Mesenchymal stem cell (in vitro differentiated cells and primary cell): ENCODE measurements at regions not wholly inside any gene's neighbourhood (a gene's known extent, or its start where the extent isn't known, plus 50 kb on each side); places are given as distances from the start of the nearest gene placed in this dataset.

Experiments used
- DNase-seq: peaks from one replicate; pipeline ENCODE4 v3.0.0-alpha.2; 2013
- H2AFZ ChIP-seq: one replicate; pipeline ENCODE4 v1.6.1; 2013; ENCODE audit warnings: low read depth, mild to moderate bottlenecking, control low read depth, inconsistent platforms, low read length, moderate library complexity
- H2AK5ac ChIP-seq: 2 replicates; pipeline ENCODE4 v1.6.1; 2013; ENCODE audit warnings: low read length, moderate library complexity, mild to moderate bottlenecking, inconsistent platforms; ENCODE audit not compliant: severe bottlenecking
- H2BK120ac ChIP-seq: one replicate; pipeline ENCODE4 v1.6.1; 2013; ENCODE audit warnings: low read depth, mild to moderate bottlenecking, inconsistent platforms, low read length, moderate library complexity
- H2BK12ac ChIP-seq, 2 experiments: one replicate each; pipeline ENCODE4 v1.6.1; 2013; ENCODE audit warnings: inconsistent platforms in 2 of 2, low read length in 2 of 2, mild to moderate bottlenecking in 2 of 2, moderate library complexity in 2 of 2, control low read depth in 1 of 2
- H2BK15ac ChIP-seq: one replicate; pipeline ENCODE4 v1.6.1; 2013; ENCODE audit warnings: mild to moderate bottlenecking, low read depth, inconsistent platforms; ENCODE audit not compliant: poor library complexity, severe bottlenecking
- H2BK5ac ChIP-seq: 2 replicates; pipeline ENCODE4 v1.6.1; 2013; ENCODE audit warnings: low read depth, mild to moderate bottlenecking, low read length, control low read depth, inconsistent platforms; ENCODE audit not compliant: poor library complexity, severe bottlenecking
- H3K14ac ChIP-seq, 2 experiments: one replicate each; pipeline ENCODE4 v1.6.1; 2013; ENCODE audit warnings: inconsistent platforms in 2 of 2, low read length in 2 of 2, control low read depth in 1 of 2, mild to moderate bottlenecking in 1 of 2, moderate library complexity in 1 of 2
- H3K18ac ChIP-seq, 2 experiments: one replicate each; pipeline ENCODE4 v1.6.1; 2013; ENCODE audit warnings: inconsistent platforms in 2 of 2, low read length in 2 of 2, control low read depth in 1 of 2, low read depth in 1 of 2, mild to moderate bottlenecking in 1 of 2
- H3K23ac ChIP-seq, 2 experiments: one replicate each; pipeline ENCODE4 v1.6.1; 2013; ENCODE audit warnings: inconsistent platforms in 2 of 2, low read length in 2 of 2, mild to moderate bottlenecking in 2 of 2, moderate library complexity in 2 of 2, control low read depth in 1 of 2
- H3K27ac ChIP-seq: 2 replicates; pipeline ENCODE4 v1.5.1; 2013; ENCODE audit warnings: mild to moderate bottlenecking, moderate library complexity, low read length, control low read depth, inconsistent platforms; ENCODE audit not compliant: poor library complexity, severe bottlenecking
- H3K27me3 ChIP-seq, 2 experiments: 2 replicates each; pipeline versions ENCODE4 v1.6.1 to v1.7.0; 2013; ENCODE audit warnings: low read length in 2 of 2, mild to moderate bottlenecking in 2 of 2, moderate library complexity in 2 of 2, control low read depth in 1 of 2, inconsistent platforms in 1 of 2; ENCODE audit not compliant: control insufficient read depth in 1 of 2, insufficient read depth in 1 of 2
- H3K36me3 ChIP-seq, 2 experiments: 2 replicates each; pipeline versions ENCODE4 v1.6.1 to v1.7.0; 2013; ENCODE audit warnings: low read length in 2 of 2, control low read depth in 1 of 2, inconsistent platforms in 1 of 2, low read depth in 1 of 2, mild to moderate bottlenecking in 1 of 2; ENCODE audit not compliant: insufficient read depth in 2 of 2, control insufficient read depth in 1 of 2
- H3K4ac ChIP-seq, 2 experiments: one replicate each; pipeline ENCODE4 v1.6.1; 2013; ENCODE audit warnings: inconsistent platforms in 2 of 2, low read length in 2 of 2, mild to moderate bottlenecking in 2 of 2, moderate library complexity in 2 of 2, control low read depth in 1 of 2, low read depth in 1 of 2
- H3K4me1 ChIP-seq: 2 replicates; pipeline ENCODE4 v1.6.1; 2013; ENCODE audit warnings: low read depth, low read length, control low read depth; ENCODE audit not compliant: control insufficient read depth, insufficient read depth
- H3K4me2 ChIP-seq: 2 replicates; pipeline ENCODE4 v1.6.1; 2013; ENCODE audit warnings: low read length, mild to moderate bottlenecking, inconsistent platforms; ENCODE audit not compliant: poor library complexity, severe bottlenecking
- H3K4me3 ChIP-seq, 2 experiments: 2 replicates each; pipeline versions ENCODE4 v1.5.1 to v1.7.0; 2013; ENCODE audit warnings: low read length in 2 of 2, mild to moderate bottlenecking in 2 of 2, control low read depth in 1 of 2, low read depth in 1 of 2; ENCODE audit not compliant: insufficient read depth in 1 of 2
- H3K79me1 ChIP-seq: replicated peaks from 2 replicates; pipeline ENCODE4 v1.6.1; 2013; ENCODE audit warnings: mild to moderate bottlenecking, control low read depth, low read length, inconsistent platforms; ENCODE audit not compliant: poor library complexity, severe bottlenecking
- H3K9ac ChIP-seq: 2 replicates; pipeline ENCODE4 v1.7.0; 2013; ENCODE audit warnings: mild to moderate bottlenecking, low read length, moderate library complexity
- H3K9me3 ChIP-seq: 2 replicates; pipeline ENCODE4 v1.7.0; 2013; ENCODE audit warnings: mild to moderate bottlenecking, low read length; ENCODE audit not compliant: control insufficient read depth
- H4K8ac ChIP-seq: one replicate; pipeline ENCODE4 v1.6.1; 2013; ENCODE audit warnings: inconsistent platforms, mild to moderate bottlenecking, low read length, moderate library complexity
- H4K91ac ChIP-seq: one replicate; pipeline ENCODE4 v1.6.1; 2013; ENCODE audit warnings: mild to moderate bottlenecking, low read length, inconsistent platforms
- WGBS: methylation state at CpG from one replicate; pipeline ENCODE4 v1.1.7; 2013; ENCODE audit warnings: mixed read lengths; 5-methylcytosine and 5-hydroxymethylcytosine counted together

DNA sequence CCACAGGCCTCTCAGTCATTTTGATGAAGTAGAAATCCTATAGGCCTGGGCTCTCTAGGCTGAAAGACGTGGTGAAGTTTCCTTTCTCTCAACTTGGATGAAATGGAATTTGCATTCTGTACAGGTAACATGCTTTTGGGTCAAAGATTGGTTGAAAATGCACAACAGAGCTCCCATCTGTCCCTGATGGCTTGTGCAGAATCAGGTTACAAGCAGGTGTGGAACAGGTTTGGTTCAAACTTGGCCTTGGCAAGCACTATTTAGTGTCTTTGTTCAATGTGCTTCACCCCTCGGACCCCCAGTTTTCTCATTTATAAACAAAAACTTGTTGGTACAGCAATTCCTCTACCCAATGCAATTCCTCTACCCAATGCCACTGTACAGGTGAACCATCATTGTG, 1493.0 kb downstream of the AACS start:
- no peak for DNase-seq
- 51% methylated on average over 2 of the region's 2 CpGs for whole genome bisulfite sequencing

DNA sequence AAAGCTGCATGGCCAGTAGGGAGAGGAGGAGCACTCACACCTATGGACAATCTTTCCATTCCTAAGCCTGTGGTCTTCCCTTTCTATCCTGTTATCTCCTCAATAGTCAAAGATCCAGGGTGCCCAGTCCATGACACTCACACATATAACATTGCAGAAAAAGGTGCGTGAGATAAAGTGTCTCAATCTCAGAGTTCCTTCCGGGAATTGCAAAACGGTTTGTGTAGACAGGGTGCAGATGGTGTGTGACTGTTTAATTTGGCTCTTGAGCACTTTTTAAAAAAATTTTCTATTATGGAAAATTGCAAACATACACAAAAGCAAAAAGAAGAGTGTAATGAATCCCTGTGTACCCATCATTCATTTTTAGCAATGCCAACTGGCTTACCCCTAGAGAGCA, 1493.6 kb downstream of the AACS start:
- Histone ChIP-seq H3K14ac (no peak overlapping the region), H2BK15ac (no peak overlapping the region), H4K91ac (no peak overlapping the region), H2AFZ (no peak overlapping the region), H3K36me3 (no peaks in the 10 kb centered on the region), H3K18ac (no peak overlapping the region), H2AK5ac (no peak overlapping the region), H3K27me3 (no peaks in the 10 kb centered on the region), H4K8ac (no peak overlapping the region), H2BK120ac (no peak overlapping the region), H3K27ac (no peak overlapping the region), H3K9ac (no peak overlapping the region), H3K23ac (no peak overlapping the region), H3K79me1 (no peaks in the 10 kb centered on the region), H3K4me2 (no peak overlapping the region), H3K4me3 (no peak overlapping the region), H3K4ac (no peak overlapping the region), H3K9me3 (peaks cover 17% of the 10 kb centered on the region), H2BK5ac (no peak overlapping the region), H2BK12ac (no peak overlapping the region), H3K4me1 (no peaks in the 10 kb centered on the region)
- WGBS, result 67% methylated on average over 1 of the region's 3 CpGs
- no peak for DNase-seq

More for the DNA sequence above, 1493.0 kb downstream of the AACS start:
- Histone ChIP-seq H3K9ac (no peak overlapping the region), H3K36me3 (no peaks in the 10 kb centered on the region), H4K8ac (no peak overlapping the region), H3K4me1 (no peaks in the 10 kb centered on the region), H2AFZ (no peak overlapping the region), H3K4me3 (no peak overlapping the region), H3K9me3 (peaks cover 17% of the 10 kb centered on the region), H2BK120ac (no peak overlapping the region), H3K18ac (no peak overlapping the region), H2AK5ac (no peak overlapping the region), H3K4me2 (no peak overlapping the region), H3K23ac (no peak overlapping the region), H3K27ac (no peak overlapping the region), H3K79me1 (no peaks in the 10 kb centered on the region), H2BK15ac (no peak overlapping the region), H2BK5ac (no peak overlapping the region), H3K14ac (no peak overlapping the region), H2BK12ac (no peak overlapping the region), H3K27me3 (no peaks in the 10 kb centered on the region), H3K4ac (no peak overlapping the region), H4K91ac (no peak overlapping the region)

DNA sequence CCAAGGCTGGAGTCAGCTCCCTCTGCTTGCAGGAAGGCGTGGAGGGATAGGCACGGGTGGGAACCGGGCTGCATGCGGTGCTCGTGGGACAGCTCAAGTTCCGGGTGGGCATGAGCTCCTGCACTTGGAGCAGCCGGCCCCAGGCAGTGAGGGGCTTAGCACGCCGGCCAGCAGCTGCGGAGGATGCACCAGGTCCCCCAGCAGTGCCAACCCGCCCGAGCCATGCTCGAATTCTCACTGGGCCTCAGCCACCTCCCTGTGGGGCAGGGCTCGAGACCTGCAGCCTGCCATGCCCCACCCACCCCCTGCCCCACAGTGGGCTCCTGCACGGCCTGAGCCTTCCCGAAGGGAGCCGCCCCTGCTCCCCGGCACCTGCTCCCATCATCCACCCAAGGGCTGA, 1501.8 kb downstream of the AACS start:
- Histone ChIP-seq H3K79me1 (no peaks in the 10 kb centered on the region), H3K27me3 (no peaks in the 10 kb centered on the region), H2AK5ac (no peak overlapping the region), H3K4me3 (no peak overlapping the region), H3K4ac (no peak overlapping the region), H3K14ac (no peak overlapping the region), H3K23ac (no peak overlapping the region), H3K36me3 (no peaks in the 10 kb centered on the region), H3K27ac (no peak overlapping the region), H4K8ac (no peak overlapping the region), H2BK12ac (no peak overlapping the region), H2BK120ac (no peak overlapping the region), H2AFZ (no peak overlapping the region), H4K91ac (no peak overlapping the region), H3K9ac (no peak overlapping the region), H3K18ac (no peak overlapping the region), H2BK5ac (no peak overlapping the region), H3K4me2 (no peak overlapping the region), H3K4me1 (no peaks in the 10 kb centered on the region), H3K9me3 (no peaks in the 10 kb centered on the region), H2BK15ac (no peak overlapping the region)
- WGBS, result 79% methylated on average over 18 of the region's 18 CpGs
- no peak for DNase-seq

DNA sequence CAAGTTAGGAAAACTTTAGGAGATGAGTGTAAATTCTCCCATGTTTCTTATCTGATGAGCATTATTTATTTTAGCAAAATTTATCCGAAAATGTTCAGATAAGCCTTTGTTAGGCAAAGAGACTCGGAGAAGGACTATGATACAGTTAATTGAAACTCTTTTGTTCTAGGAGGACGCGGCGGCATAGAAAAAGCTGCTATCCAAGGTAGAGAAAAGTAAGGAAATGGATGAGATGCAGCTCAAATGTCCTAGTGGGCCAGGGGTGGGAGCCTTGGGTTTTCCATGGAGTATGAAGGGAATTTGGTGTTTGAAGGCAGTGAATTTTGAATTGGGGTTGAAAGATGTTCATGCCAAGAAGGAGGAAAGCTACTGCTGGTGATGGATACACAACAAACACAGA, 1504.5 kb downstream of the AACS start:
- no peaks in the 10 kb centered on the region for H3K4me1 ChIP-seq
- H3K9me3 ChIP-seq, result peaks cover 4% of the 10 kb centered on the region
- no peaks in the 10 kb centered on the region for H3K36me3 ChIP-seq
- no peak overlapping the region for H4K91ac ChIP-seq
- no peak overlapping the region for H3K18ac ChIP-seq
- H2AK5ac ChIP-seq, result no peak overlapping the region
- no peak overlapping the region for H2AFZ ChIP-seq
- no peak overlapping the region for H2BK12ac ChIP-seq
- H3K79me1 ChIP-seq, result no peaks in the 10 kb centered on the region
- no peak overlapping the region for H4K8ac ChIP-seq
- DNase-seq, result no peak
- no peak overlapping the region for H3K9ac ChIP-seq
- no peak overlapping the region for H3K27ac ChIP-seq
- H3K4ac ChIP-seq, result no peak overlapping the region
- H3K23ac ChIP-seq, result no peak overlapping the region
- no peak overlapping the region for H3K4me2 ChIP-seq
- H3K27me3 ChIP-seq, result no peaks in the 10 kb centered on the region
- no peak overlapping the region for H3K14ac ChIP-seq
- H3K4me3 ChIP-seq, result no peak overlapping the region
- 64% methylated on average over 5 of the region's 5 CpGs for WGBS
- H2BK120ac ChIP-seq, result no peak overlapping the region
- no peak overlapping the region for H2BK15ac ChIP-seq
- no peak overlapping the region for H2BK5ac ChIP-seq
